Prostate gland (tissue), 2 donors: ENCODE measurements at regions not wholly inside any gene's neighbourhood (a gene's known extent, or its start where the extent isn't known, plus 50 kb on each side); places are given as distances from the start of the nearest gene placed in this dataset.

Experiments
- CTCF ChIP-seq, 4 experiments: fragments of 200-600 bp in 2 of 4; fragments of 450-650 bp in 2 of 4; sonication (generic) in 2 of 4; IDR thresholded peaks; 1 replicate in 3 of 4; 2 replicates in 1 of 4; pipeline ENCODE4 v1.5.1; 2016 to 2019; ENCODE audit warnings: antibody characterized with exemption in 4 of 4, mild to moderate bottlenecking in 2 of 4, moderate library complexity in 2 of 4
- POLR2AphosphoS5 ChIP-seq: sonication (generic); formaldehyde crosslinking; IDR thresholded peaks from one replicate; pipeline ENCODE4 v1.6.1; 2017; ENCODE audit warnings: antibody characterized with exemption

- TF ChIP-seq POLR2AphosphoS5 = no peak
- TF ChIP-seq CTCF (IDR thresholded peaks at IDR 0.05) = no peak
Measured at GRCh38 chr13:112213467-112214255, 146.7 kb downstream of the SOX1 start.
